Loucy (cell line): ENCODE measurements at regions not wholly inside any gene's neighbourhood (a gene's known extent, or its start where the extent isn't known, plus 50 kb on each side); places are given as distances from the start of the nearest gene placed in this dataset.

Source experiments
- H2AFZ ChIP-seq: fragments of 200-600 bp; sonication (generic); 2 replicates; pipeline ENCODE4 v1.6.0; 2016; ENCODE audit warnings: antibody characterized with exemption, mild to moderate bottlenecking, low read length, moderate library complexity
- H3F3A ChIP-seq: fragments of 200-600 bp; 2 replicates; pipeline ENCODE4 v1.6.0; 2016; ENCODE audit warnings: antibody characterized with exemption, low read depth, mild to moderate bottlenecking
- H3K27me3 ChIP-seq: fragments of 200-600 bp; sonication (generic); 2 replicates; pipeline ENCODE4 v1.6.1; 2014; ENCODE audit warnings: low read length, mild to moderate bottlenecking; ENCODE audit not compliant: insufficient read depth, poor library complexity, severe bottlenecking
- H3K36me3 ChIP-seq: fragments of 200-600 bp; sonication (generic); 2 replicates; pipeline ENCODE4 v1.6.1; 2016; ENCODE audit warnings: low read length; ENCODE audit not compliant: insufficient read depth
- H3K4me1 ChIP-seq: fragments of 200-600 bp; sonication (generic); 2 replicates; pipeline ENCODE4 v1.5.1; 2014; ENCODE audit warnings: low read length, mild to moderate bottlenecking; ENCODE audit not compliant: insufficient read depth, poor library complexity, severe bottlenecking
- H3K4me2 ChIP-seq: fragments of 200-600 bp; sonication (generic); 2 replicates; pipeline ENCODE4 v1.6.0; 2014; ENCODE audit warnings: antibody characterized with exemption, low read length, low read depth, mild to moderate bottlenecking; ENCODE audit not compliant: poor library complexity, severe bottlenecking
- H3K4me3 ChIP-seq: fragments of 200-600 bp; sonication (generic); 2 replicates; pipeline ENCODE4 v1.5.1; 2014; ENCODE audit warnings: low read length, mild to moderate bottlenecking, mixed read lengths; ENCODE audit not compliant: poor library complexity, severe bottlenecking
- H3K79me2 ChIP-seq: fragments of 200-600 bp; sonication (generic); 2 replicates; pipeline ENCODE4 v1.6.1; 2014; ENCODE audit warnings: low read length; ENCODE audit not compliant: insufficient read depth
- H3K9ac ChIP-seq: fragments of 200-600 bp; sonication (generic); 2 replicates; pipeline ENCODE4 v1.6.0; 2014; ENCODE audit warnings: mild to moderate bottlenecking, low read depth, low read length, moderate library complexity; ENCODE audit not compliant: poor library complexity, severe bottlenecking
- H3K9me2 ChIP-seq: fragments of 200-600 bp; sonication (generic); replicated peaks from 2 replicates; pipeline ENCODE4 v1.6.1; 2016; ENCODE audit warnings: low read depth, low read length, mixed read lengths
- H3K9me3 ChIP-seq: fragments of 200-600 bp; sonication (generic); 2 replicates; pipeline ENCODE4 v1.6.1; 2014; ENCODE audit warnings: mild to moderate bottlenecking, antibody characterized with exemption, low read length, low read depth; ENCODE audit not compliant: insufficient read depth
- H4K20me1 ChIP-seq: fragments of 200-600 bp; sonication (generic); 2 replicates; pipeline ENCODE4 v1.6.0; 2014; ENCODE audit warnings: antibody characterized with exemption, low read length, mild to moderate bottlenecking; ENCODE audit not compliant: insufficient read depth, poor library complexity, severe bottlenecking
- CTCF ChIP-seq: fragments of 200-600 bp; sonication (generic); conservative IDR thresholded peaks from 2 replicates; pipeline ENCODE4 v1.5.1; 2014; ENCODE audit warnings: mild to moderate bottlenecking, antibody characterized with exemption, low read length
- EZH2phosphoT487 ChIP-seq: fragments of 200-600 bp; IDR thresholded peaks from 2 replicates; pipeline ENCODE4 v1.6.1; 2018; ENCODE audit warnings: antibody characterized with exemption, mild to moderate bottlenecking, moderate library complexity, borderline replicate concordance

DNA sequence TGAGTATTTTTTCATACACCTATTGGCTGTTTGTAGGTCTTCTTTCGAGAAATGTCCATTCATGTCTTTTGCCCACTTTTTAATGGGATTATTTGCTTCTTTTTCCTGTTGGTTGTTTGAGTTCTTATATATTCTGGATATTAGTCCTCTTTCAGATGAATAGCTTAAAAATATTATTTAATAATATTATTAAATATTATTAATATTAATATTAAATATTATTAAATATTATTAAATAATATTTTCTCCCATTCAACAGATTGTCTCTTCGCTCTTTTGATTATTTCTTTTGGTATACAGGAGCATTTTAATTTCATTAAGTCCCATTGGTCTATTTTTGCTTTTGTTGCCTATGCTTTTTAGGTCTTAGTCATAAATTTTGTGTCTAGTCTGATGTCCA lies 361.9 kb downstream of the TSN start:
- H3K36me3 ChIP-seq = no peaks in the 10 kb centered on the region
- no peak overlapping the region for H3K4me2 ChIP-seq
- no peak overlapping the region for H3K9ac ChIP-seq
- H4K20me1 ChIP-seq = no peaks in the 10 kb centered on the region
- H3K27me3 ChIP-seq = no peaks in the 10 kb centered on the region
- no peak overlapping the region for H2AFZ ChIP-seq
- H3K9me2 ChIP-seq = no peaks in the 10 kb centered on the region
- no peaks in the 10 kb centered on the region for H3K79me2 ChIP-seq
- no peaks in the 10 kb centered on the region for H3K4me1 ChIP-seq
- no peaks in the 10 kb centered on the region for H3K9me3 ChIP-seq
- no peaks in the 10 kb centered on the region for H3F3A ChIP-seq
- H3K4me3 ChIP-seq = no peak overlapping the region
- TF ChIP-seq CTCF (no peak), EZH2phosphoT487 (no peak)

GRCh38 chr2:122129399-122129798 lies 373.9 kb downstream of the TSN start:
- Histone ChIP-seq H3F3A (no peaks in the 10 kb centered on the region), H3K9ac (no peak overlapping the region), H3K4me2 (no peak overlapping the region), H3K4me1 (no peaks in the 10 kb centered on the region), H3K4me3 (no peak overlapping the region), H3K79me2 (no peaks in the 10 kb centered on the region), H3K9me2 (no peaks in the 10 kb centered on the region), H3K9me3 (peaks cover 11% of the 10 kb centered on the region; the same call in 1 of the 2 replicates), H3K27me3 (no peaks in the 10 kb centered on the region), H4K20me1 (no peaks in the 10 kb centered on the region), H2AFZ (no peak overlapping the region), H3K36me3 (no peaks in the 10 kb centered on the region)
- TF ChIP-seq EZH2phosphoT487 (no peak), CTCF (no peak)

- H3K9ac ChIP-seq = no peak overlapping the region
- no peaks in the 10 kb centered on the region for H3F3A ChIP-seq
- H3K9me2 ChIP-seq = no peaks in the 10 kb centered on the region
- no peaks in the 10 kb centered on the region for H3K27me3 ChIP-seq
- no peak overlapping the region for H3K4me2 ChIP-seq
- H3K4me3 ChIP-seq = no peak overlapping the region
- no peaks in the 10 kb centered on the region for H3K79me2 ChIP-seq
- no peak for TF ChIP-seq EZH2phosphoT487
- no peak for TF ChIP-seq CTCF
- H4K20me1 ChIP-seq = no peaks in the 10 kb centered on the region
- H3K36me3 ChIP-seq = no peaks in the 10 kb centered on the region
- no peaks in the 10 kb centered on the region for H3K4me1 ChIP-seq
- peaks cover 11% of the 10 kb centered on the region; the same call in 1 of the 2 replicates for H3K9me3 ChIP-seq
- no peak overlapping the region for H2AFZ ChIP-seq
These were observed 376.8 kb downstream of the TSN start for GRCh38 chr2:122132147-122132691.
